ENCODE measurements at regions not wholly inside any gene's neighbourhood (a gene's known extent, or its start where the extent isn't known, plus 50 kb on each side); places are given as distances from the start of the nearest gene placed in this dataset.

DNA sequence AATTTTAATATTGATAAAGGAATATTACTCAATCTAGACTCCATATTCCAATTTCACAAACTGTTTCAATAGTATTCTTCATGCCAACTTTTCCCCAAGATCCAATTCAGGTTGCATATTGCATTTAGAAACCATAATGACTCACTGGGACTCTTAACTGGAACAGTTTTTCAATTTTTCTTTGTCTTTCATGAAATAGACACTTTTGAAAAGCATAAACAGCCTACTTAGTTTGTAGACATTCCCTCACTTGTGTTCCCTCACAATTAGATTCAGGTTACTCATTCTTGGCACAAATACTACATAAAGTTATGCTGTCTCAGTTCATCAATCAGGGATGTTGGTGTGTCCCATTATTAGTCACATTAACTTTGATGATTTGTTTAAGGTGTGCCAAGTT is 1768.4 kb upstream of the PIK3C3 start:
- H3K9me3 ChIP-seq (ENCODE audit: control insufficient read depth in 2 of 3, insufficient read depth in 1 of 3, low read length in 3 of 3), result no peaks in the 10 kb centered on the region
- no peaks in the 10 kb centered on the region for H3K4me1 ChIP-seq (ENCODE audit: control insufficient read depth in 2 of 3, insufficient read depth in 2 of 3, low read depth in 1 of 3, low read length in 3 of 3)
- no peak overlapping the region for H3K27ac ChIP-seq (ENCODE audit: low read depth in 2 of 2, low read length in 2 of 2)
- intact Hi-C loops (cut with DNase I), result no loop called here
- FAIRE-seq (no peak), DNase-seq (no peak)
- H3K9ac ChIP-seq (ENCODE audit: low read length in 3 of 3), result no peak overlapping the region
- no peak overlapping the region for H3K4me3 ChIP-seq (ENCODE audit: low read length in 3 of 3)
- H3K27me3 ChIP-seq (ENCODE audit: control insufficient read depth, insufficient read depth, low read length), result no peaks in the 10 kb centered on the region
- H3K36me3 ChIP-seq (ENCODE audit: control insufficient read depth in 2 of 3, insufficient read depth in 3 of 3, low read length in 3 of 3), result no peaks in the 10 kb centered on the region
- TF ChIP-seq, protein P1, sequence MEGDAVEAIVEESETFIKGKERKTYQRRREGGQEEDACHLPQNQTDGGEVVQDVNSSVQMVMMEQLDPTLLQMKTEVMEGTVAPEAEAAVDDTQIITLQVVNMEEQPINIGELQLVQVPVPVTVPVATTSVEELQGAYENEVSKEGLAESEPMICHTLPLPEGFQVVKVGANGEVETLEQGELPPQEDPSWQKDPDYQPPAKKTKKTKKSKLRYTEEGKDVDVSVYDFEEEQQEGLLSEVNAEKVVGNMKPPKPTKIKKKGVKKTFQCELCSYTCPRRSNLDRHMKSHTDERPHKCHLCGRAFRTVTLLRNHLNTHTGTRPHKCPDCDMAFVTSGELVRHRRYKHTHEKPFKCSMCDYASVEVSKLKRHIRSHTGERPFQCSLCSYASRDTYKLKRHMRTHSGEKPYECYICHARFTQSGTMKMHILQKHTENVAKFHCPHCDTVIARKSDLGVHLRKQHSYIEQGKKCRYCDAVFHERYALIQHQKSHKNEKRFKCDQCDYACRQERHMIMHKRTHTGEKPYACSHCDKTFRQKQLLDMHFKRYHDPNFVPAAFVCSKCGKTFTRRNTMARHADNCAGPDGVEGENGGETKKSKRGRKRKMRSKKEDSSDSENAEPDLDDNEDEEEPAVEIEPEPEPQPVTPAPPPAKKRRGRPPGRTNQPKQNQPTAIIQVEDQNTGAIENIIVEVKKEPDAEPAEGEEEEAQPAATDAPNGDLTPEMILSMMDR (IDR thresholded peaks at IDR 0.05; ENCODE audit: borderline replicate concordance, extremely low read depth, insufficient read depth), result no peak

DNA sequence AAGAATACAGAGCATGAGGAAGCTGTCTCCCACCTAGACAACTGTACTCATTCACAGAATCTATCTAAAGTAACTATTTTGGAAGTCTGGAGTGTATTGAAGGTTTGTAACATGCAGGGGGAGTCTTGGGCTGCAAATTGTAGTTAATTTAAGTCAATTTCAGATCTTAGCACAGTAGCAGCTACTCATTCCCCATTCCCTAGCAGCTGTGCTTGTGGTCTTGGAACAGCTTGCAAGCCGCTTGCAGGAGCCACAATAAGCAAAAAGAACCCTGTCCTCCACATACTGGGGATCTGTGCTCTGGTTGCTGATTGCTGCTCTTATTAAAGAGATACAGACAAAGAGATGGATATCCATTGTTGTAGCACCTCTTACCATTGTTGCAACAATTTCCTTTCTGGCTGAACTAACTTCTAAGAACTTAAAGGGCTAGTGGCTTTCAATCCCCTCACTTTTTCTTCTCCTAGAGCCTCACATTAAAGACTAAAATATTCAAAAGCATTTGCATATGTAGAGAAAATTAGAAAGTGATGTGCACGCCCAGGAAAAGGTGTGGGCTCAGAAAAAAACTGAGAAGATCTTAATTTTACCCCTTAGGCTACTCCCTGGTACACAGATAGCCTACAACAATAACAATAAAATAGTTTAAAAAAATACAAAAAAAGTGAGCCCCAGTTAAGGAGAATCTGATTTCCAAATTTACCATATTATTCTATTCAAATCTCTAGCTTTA is 1775.1 kb upstream of the PIK3C3 start:
- intact Hi-C loops (cut with DNase I), result no loop called here
- FAIRE-seq, result no peak
- H3K27me3 ChIP-seq (ENCODE audit: control insufficient read depth, insufficient read depth, low read length), result no peaks in the 10 kb centered on the region

DNA sequence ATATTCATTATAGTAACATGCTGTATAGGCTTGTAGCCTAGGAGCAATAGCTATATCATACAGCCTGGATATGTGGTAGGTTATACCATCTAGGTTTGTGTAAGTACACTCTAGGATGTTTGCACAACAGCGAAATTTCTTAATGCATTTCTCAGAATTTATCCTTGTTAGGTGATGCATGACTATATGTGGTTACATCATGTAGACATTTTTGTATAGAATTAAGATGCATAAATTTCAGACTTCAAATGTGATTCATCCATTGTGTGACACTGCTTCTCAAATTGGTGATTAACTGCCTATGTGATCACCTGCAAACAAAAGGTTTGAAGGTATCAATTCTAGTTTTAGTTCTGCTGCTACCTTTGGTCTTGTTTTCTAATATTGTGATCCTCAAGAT is 1787.0 kb upstream of the PIK3C3 start:
- TF ChIP-seq, protein P1 (IDR thresholded peaks at IDR 0.05; ENCODE audit: borderline replicate concordance, extremely low read depth, insufficient read depth), result no peak
- Histone ChIP-seq H3K36me3 (ENCODE audit: control insufficient read depth in 2 of 3, insufficient read depth in 3 of 3, low read length in 3 of 3) (no peaks in the 10 kb centered on the region), H3K4me3 (ENCODE audit: low read length in 3 of 3) (no peak overlapping the region), H3K27ac (ENCODE audit: low read depth in 2 of 2, low read length in 2 of 2) (no peak overlapping the region), H3K9me3 (ENCODE audit: control insufficient read depth in 2 of 3, insufficient read depth in 1 of 3, low read length in 3 of 3) (no peaks in the 10 kb centered on the region), H3K9ac (ENCODE audit: low read length in 3 of 3) (no peak overlapping the region), H3K27me3 (ENCODE audit: control insufficient read depth, insufficient read depth, low read length) (no peaks in the 10 kb centered on the region), H3K4me1 (ENCODE audit: control insufficient read depth in 2 of 3, insufficient read depth in 2 of 3, low read depth in 1 of 3, low read length in 3 of 3) (no peaks in the 10 kb centered on the region)
- DNase-seq, result no peak
- no peak for FAIRE-seq
- intact Hi-C loops (cut with DNase I), result no loop called here

More for the DNA sequence above, 1775.1 kb upstream of the PIK3C3 start:
- Histone ChIP-seq H3K36me3 (ENCODE audit: control insufficient read depth in 2 of 3, insufficient read depth in 3 of 3, low read length in 3 of 3) (no peaks in the 10 kb centered on the region), H3K9me3 (ENCODE audit: control insufficient read depth in 2 of 3, insufficient read depth in 1 of 3, low read length in 3 of 3) (no peaks in the 10 kb centered on the region), H3K4me1 (ENCODE audit: control insufficient read depth in 2 of 3, insufficient read depth in 2 of 3, low read depth in 1 of 3, low read length in 3 of 3) (no peaks in the 10 kb centered on the region), H3K27ac (ENCODE audit: low read depth in 2 of 2, low read length in 2 of 2) (no peak overlapping the region), H3K9ac (ENCODE audit: low read length in 3 of 3) (no peak overlapping the region), H3K4me3 (ENCODE audit: low read length in 3 of 3) (no peak overlapping the region)
- TF ChIP-seq, protein P1 (IDR thresholded peaks at IDR 0.05; ENCODE audit: borderline replicate concordance, extremely low read depth, insufficient read depth), result no peak
- no peak for DNase-seq

DNA sequence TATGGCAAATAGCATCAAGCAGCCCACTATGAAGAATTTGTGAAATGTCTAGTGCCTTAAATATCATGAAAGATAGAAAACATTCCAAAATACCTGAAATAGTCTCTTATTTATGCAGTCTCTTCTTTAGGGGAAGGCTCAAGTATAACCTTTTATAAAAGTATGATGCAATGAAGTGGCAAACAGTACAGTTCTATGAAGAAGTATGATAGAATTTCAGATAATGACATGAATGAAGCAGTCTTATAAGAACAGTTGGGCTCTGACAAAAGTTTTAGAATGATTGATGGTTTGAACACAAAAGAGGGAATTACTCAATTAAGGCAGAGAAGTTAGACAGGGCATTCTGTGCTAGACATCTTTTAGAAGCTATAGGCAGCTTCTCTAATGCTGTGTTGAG is 1791.8 kb upstream of the PIK3C3 start:
- TF ChIP-seq, protein P1 (IDR thresholded peaks at IDR 0.05; ENCODE audit: borderline replicate concordance, extremely low read depth, insufficient read depth), result no peak
- no peak for DNase-seq
- Histone ChIP-seq H3K4me3 (ENCODE audit: low read length in 3 of 3) (no peak overlapping the region), H3K4me1 (ENCODE audit: control insufficient read depth in 2 of 3, insufficient read depth in 2 of 3, low read depth in 1 of 3, low read length in 3 of 3) (no peaks in the 10 kb centered on the region), H3K9ac (ENCODE audit: low read length in 3 of 3) (no peak overlapping the region), H3K27me3 (ENCODE audit: control insufficient read depth, insufficient read depth, low read length) (no peaks in the 10 kb centered on the region), H3K36me3 (ENCODE audit: control insufficient read depth in 2 of 3, insufficient read depth in 3 of 3, low read length in 3 of 3) (no peaks in the 10 kb centered on the region), H3K27ac (ENCODE audit: low read depth in 2 of 2, low read length in 2 of 2) (no peak overlapping the region), H3K9me3 (ENCODE audit: control insufficient read depth in 2 of 3, insufficient read depth in 1 of 3, low read length in 3 of 3) (no peaks in the 10 kb centered on the region)
- intact Hi-C loops (cut with DNase I), result no loop called here
- FAIRE-seq, result no peak
